ENCODE measurements at regions not wholly inside any gene's neighbourhood (a gene's known extent, or its start where the extent isn't known, plus 50 kb on each side); places are given as distances from the start of the nearest gene placed in this dataset.

DNA sequence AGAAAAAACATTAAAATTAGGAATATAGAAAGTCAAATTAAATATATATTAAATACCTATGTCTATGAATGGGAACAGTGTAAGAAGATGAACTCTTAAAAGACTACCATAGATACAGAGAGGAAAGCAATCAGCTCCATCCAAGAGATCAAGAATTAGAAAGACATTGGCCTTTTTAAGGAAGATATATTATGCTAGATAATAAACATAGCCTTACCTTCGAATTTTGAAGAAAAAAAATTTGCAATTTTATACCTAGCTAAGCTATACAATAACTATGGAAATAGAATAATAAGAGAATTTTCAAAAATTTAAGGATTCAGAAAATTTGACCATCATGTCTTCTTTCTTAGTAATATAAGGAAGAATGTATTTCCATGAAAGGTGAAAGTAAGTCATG is 74.7 kb upstream of the MYT1L start:
- ChIA-PET RAD21 (ENCODE audit: low non-redundant PET in 1 of 2, low total read pairs in 2 of 2, uncharacterized antibody in 2 of 2, unreplicated experiment in 2 of 2) (no interaction called here), POLR2A (no interaction called here), CTCF (no interaction called here)
- H3K4me2 ChIP-seq (ENCODE audit: low read length) = no peak overlapping the region
- intact Hi-C loops (cut with micrococcal nuclease) = no loop called here
- no peak overlapping the region for H3K4me3 ChIP-seq (replicated peaks in 1 of 2; ENCODE audit: low read depth in 1 of 2, low read length in 2 of 2)
- H3K4me1 ChIP-seq (ENCODE audit: control insufficient read depth in 1 of 2, insufficient read depth in 2 of 2, low read length in 2 of 2) = no peaks in the 10 kb centered on the region
- DNase-seq (ENCODE audit: low read depth, low spot score) = no peak
- H3K27ac ChIP-seq (ENCODE audit: low read depth, low read length) = no peak overlapping the region
- no peaks in the 10 kb centered on the region for H3K27me3 ChIP-seq (ENCODE audit: insufficient read depth, low read length)
- no peak for TF ChIP-seq EGR1 (IDR thresholded peaks at IDR 0.05; ENCODE audit: low read depth)
- no peak for TF ChIP-seq EZH2 (IDR thresholded peaks at IDR 0.05)
- no peak for TF ChIP-seq RAD21 (IDR thresholded peaks at IDR 0.05; ENCODE audit: low read depth)
- TF ChIP-seq TCF7L2 (IDR thresholded peaks at IDR 0.05; ENCODE audit: borderline replicate concordance, extremely low read depth, insufficient read depth, insufficient read length) = no peak
- TF ChIP-seq, protein P1, sequence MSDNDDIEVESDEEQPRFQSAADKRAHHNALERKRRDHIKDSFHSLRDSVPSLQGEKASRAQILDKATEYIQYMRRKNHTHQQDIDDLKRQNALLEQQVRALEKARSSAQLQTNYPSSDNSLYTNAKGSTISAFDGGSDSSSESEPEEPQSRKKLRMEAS (IDR thresholded peaks at IDR 0.05) = no peak
- TF ChIP-seq SRF (IDR thresholded peaks at IDR 0.05; ENCODE audit: low read depth) = no peak
- TF ChIP-seq YY1 (IDR thresholded peaks at IDR 0.05; ENCODE audit: extremely low read depth, insufficient replicate concordance, low read depth, low read length) = no peak
- TF ChIP-seq JUND (IDR thresholded peaks at IDR 0.05) = no peak
- TF ChIP-seq ELF1 (IDR thresholded peaks at IDR 0.05; ENCODE audit: borderline replicate concordance, low read depth) = no peak
- TF ChIP-seq FOSL1 (IDR thresholded peaks at IDR 0.05; ENCODE audit: low read depth) = no peak
- TF ChIP-seq CBX3 (IDR thresholded peaks at IDR 0.05; ENCODE audit: low read depth) = no peak
- TF ChIP-seq CEBPB (IDR thresholded peaks at IDR 0.05; ENCODE audit: low read depth) = no peak
- no peak for TF ChIP-seq SP1 (IDR thresholded peaks at IDR 0.05; ENCODE audit: low read depth)
- H3K36me3 ChIP-seq (ENCODE audit: control insufficient read depth in 1 of 2, insufficient read depth in 2 of 2, low read length in 2 of 2) = no peaks in the 10 kb centered on the region
- H3K9me3 ChIP-seq (ENCODE audit: control insufficient read depth in 1 of 2, insufficient read depth in 1 of 2, low read depth in 1 of 2, low read length in 2 of 2) = peaks cover 7 to 8% of the 10 kb centered on the region in 2 experiments; a peak in 2 of 4 replicates
- no peaks in the 10 kb centered on the region for H4K20me1 ChIP-seq (ENCODE audit: insufficient read depth)
- H3K9ac ChIP-seq (ENCODE audit: low read length) = no peak overlapping the region
- ATAC-seq = no peak
- no peaks in the 10 kb centered on the region for H3K9me2 ChIP-seq (ENCODE audit: insufficient read depth)
- no peaks in the 10 kb centered on the region for H3K79me2 ChIP-seq (ENCODE audit: insufficient read depth, low read length)
- no peak overlapping the region for H2AFZ ChIP-seq (ENCODE audit: low read depth, low read length, poor library complexity, severe bottlenecking)
- no TSS peak for BruUV-seq (replicated peaks)

All from HCT116 (cell line).